K562 (cell line): ENCODE measurements at regions not wholly inside any gene's neighbourhood (a gene's known extent, or its start where the extent isn't known, plus 50 kb on each side); places are given as distances from the start of the nearest gene placed in this dataset.

Experiments used
- ATF3 ChIP-seq, 2 experiments: fragments of 450-650 bp in 1 of 2; sonication (generic) in 1 of 2; formaldehyde crosslinking in 1 of 2; IDR thresholded peaks in 1 of 2; conservative IDR thresholded peaks in 1 of 2; 2 replicates each; pipeline versions ENCODE4 v1.6.1 to v1.8.1; 2016 to 2023; ENCODE audit warnings: mild to moderate bottlenecking in 2 of 2, moderate library complexity in 2 of 2, inconsistent platforms in 1 of 2, missing genetic modification reagents in 1 of 2
- ATF6 ChIP-seq: sonication (generic); formaldehyde crosslinking; IDR thresholded peaks from 2 replicates; pipeline ENCODE4 v1.4.0; 2020; ENCODE audit warnings: mild to moderate bottlenecking, missing genetic modification reagents
- CEBPG ChIP-seq, 3 experiments: fragments of 200-800 bp in 1 of 3; sonication (Bioruptor generic) in 1 of 3; sonication (generic) in 1 of 3; formaldehyde crosslinking in 1 of 3; IDR thresholded peaks in 2 of 3; conservative IDR thresholded peaks in 1 of 3; 2 replicates each; pipeline versions ENCODE4 v1.6.1 to v1.8.0; 2016 to 2022; ENCODE audit warnings: missing compliant biosample characterization in 2 of 3, missing genetic modification characterization in 2 of 3, mild to moderate bottlenecking in 1 of 3, missing genetic modification reagents in 1 of 3
- DACH1 ChIP-seq: fragments of 450-650 bp; IDR thresholded peaks from 2 replicates; pipeline ENCODE4 v1.6.1; 2018; ENCODE audit not compliant: partially characterized antibody
- DMBX1 ChIP-seq: fragments of 250-450 bp; sonication (Bioruptor Pico); IDR thresholded peaks from 2 replicates; pipeline ENCODE4 v1.8.0; 2022; ENCODE audit warnings: inconsistent platforms, mild to moderate bottlenecking, moderate library complexity, borderline replicate concordance
- DPF2 ChIP-seq: fragments of 450-650 bp; IDR thresholded peaks from 2 replicates; pipeline ENCODE4 v1.6.1; 2016
- ELF1 ChIP-seq: fragments of 200-800 bp; sonication (Bioruptor generic); IDR thresholded peaks from 2 replicates; pipeline ENCODE4 v1.6.1; 2016; ENCODE audit warnings: missing genetic modification characterization, missing compliant biosample characterization
- EP400 ChIP-seq: fragments of 450-650 bp; IDR thresholded peaks from 2 replicates; pipeline ENCODE4 v1.6.1; 2017; ENCODE audit warnings: antibody characterized with exemption, mild to moderate bottlenecking, moderate library complexity
- IRF9 ChIP-seq: fragments of 450-650 bp; IDR thresholded peaks from 2 replicates; pipeline ENCODE4 v1.6.1; 2016; ENCODE audit warnings: missing biosample characterization, missing genetic modification characterization
- JUN ChIP-seq, 2 experiments: sonication (generic) in 1 of 2; formaldehyde crosslinking in 1 of 2; IDR thresholded peaks; 2 replicates each; pipeline versions ENCODE4 v1.6.1 to v1.8.0; 2012 to 2022; ENCODE audit warnings: borderline replicate concordance in 2 of 2, mild to moderate bottlenecking in 2 of 2, improper control_type of control experiment in 1 of 2, low read depth in 1 of 2, low read length in 1 of 2, missing genetic modification reagents in 1 of 2
- KAT2B ChIP-seq: IDR thresholded peaks from one replicate; pipeline ENCODE4 v1.6.1; 2012; ENCODE audit warnings: low read depth, mild to moderate bottlenecking, control low read depth, inconsistent platforms, low read length, moderate library complexity
- PKNOX1 ChIP-seq: fragments of 450-650 bp; IDR thresholded peaks from 2 replicates; pipeline ENCODE4 v1.6.1; 2016
- PTTG1 ChIP-seq: fragments of 450-650 bp; IDR thresholded peaks from 2 replicates; pipeline ENCODE4 v1.6.1; 2016; ENCODE audit warnings: low read depth, mild to moderate bottlenecking, missing genetic modification characterization, missing compliant biosample characterization
- RFX5 ChIP-seq: IDR thresholded peaks from 2 replicates; pipeline ENCODE4 v1.6.1; 2011; ENCODE audit warnings: low read depth, mild to moderate bottlenecking, improper control_type of control experiment, low read length
- SMARCA4 ChIP-seq: fragments of 450-650 bp; IDR thresholded peaks from 2 replicates; pipeline ENCODE4 v1.6.1; 2016
- SNAPC5 ChIP-seq: fragments of 250-450 bp; sonication (Bioruptor Pico); IDR thresholded peaks from 2 replicates; pipeline ENCODE4 v1.8.0; 2021; ENCODE audit warnings: moderate library complexity, mild to moderate bottlenecking, inconsistent platforms
- TCFL5 ChIP-seq: fragments of 250-450 bp; sonication (Bioruptor Pico); conservative IDR thresholded peaks from 2 replicates; pipeline ENCODE4 v1.6.1; 2021; ENCODE audit warnings: mild to moderate bottlenecking, moderate library complexity, matching md5 sums
- ZNF174 ChIP-seq: fragments of 250-450 bp; sonication (Bioruptor Pico); IDR thresholded peaks from 2 replicates; pipeline ENCODE4 v1.4.0; 2020; ENCODE audit warnings: mild to moderate bottlenecking
- ZNF224 ChIP-seq: sonication (generic); formaldehyde crosslinking; IDR thresholded peaks from 2 replicates; pipeline ENCODE4 v1.8.0; 2022; ENCODE audit warnings: mild to moderate bottlenecking, missing genetic modification reagents
- ZNF24 ChIP-seq: fragments of 450-650 bp; IDR thresholded peaks from 2 replicates; pipeline ENCODE4 v1.6.1; 2016
- ZNF384 ChIP-seq: IDR thresholded peaks from 2 replicates; pipeline ENCODE4 v1.6.1; 2012; ENCODE audit warnings: low read depth, low read length, improper control_type of control experiment
- ZNF445 ChIP-seq: fragments of 250-450 bp; sonication (Bioruptor Pico); IDR thresholded peaks from 2 replicates; pipeline ENCODE4 v1.4.0; 2020; ENCODE audit warnings: low read depth, mild to moderate bottlenecking, moderate library complexity

- no peak for TF ChIP-seq ZNF445
- no peak for TF ChIP-seq TCFL5 (CRISPR knock-in tag)
- TF ChIP-seq JUN (IDR thresholded peaks at IDR 0.05; ENCODE audit: borderline replicate concordance, low read depth, low read length): peak; percentile 63; the same call in 1 of the 2 replicates
- no peak for TF ChIP-seq JUN (CRISPR knock-in tag; IDR thresholded peaks at IDR 0.05; ENCODE audit: borderline replicate concordance)
- peak; percentile 53 for TF ChIP-seq EP400
- TF ChIP-seq ZNF24: no peak
- no peak for TF ChIP-seq ATF6
- no peak for TF ChIP-seq ZNF174 (CRISPR knock-in tag)
- peak; percentile 75; the same call in 1 of the 2 replicates for TF ChIP-seq CEBPG (CRISPR knock-in tag; IDR thresholded peaks at IDR 0.05)
- peak; percentile 97 to 99 for TF ChIP-seq CEBPG (tag; conservative IDR thresholded peaks at IDR 0.05 in 1 of 2, IDR thresholded peaks at IDR 0.05 in 1 of 2)
- no peak for TF ChIP-seq KAT2B
- no peak for TF ChIP-seq RFX5
- peak; percentile 25; the same call in 1 of the 2 replicates for TF ChIP-seq SMARCA4
- TF ChIP-seq ELF1 (tag): no peak
- TF ChIP-seq PKNOX1: peak; percentile 40
- no peak for TF ChIP-seq ZNF224 (CRISPR knock-in tag)
- peak; percentile 39; the same call in 1 of the 2 replicates for TF ChIP-seq PTTG1 (tag)
- TF ChIP-seq DACH1: no peak
- TF ChIP-seq ZNF384: peak; percentile 72; the same call in 1 of the 2 replicates
- TF ChIP-seq DMBX1: peak; percentile 45; the same call in 1 of the 2 replicates
- no peak for TF ChIP-seq SNAPC5
- peak; percentile 80; the same call in 1 of the 2 replicates for TF ChIP-seq IRF9 (tag)
- TF ChIP-seq ATF3 (IDR thresholded peaks at IDR 0.05): peak; percentile 97
- TF ChIP-seq ATF3 (CRISPR knock-in tag; conservative IDR thresholded peaks at IDR 0.05): no peak
- peak; percentile 17; the same call in 1 of the 2 replicates for TF ChIP-seq DPF2
Measured at GRCh38 chr2:144705328-144706245, 185.7 kb upstream of the ZEB2 start (continued).
